IMR-90 (cell line): ENCODE measurements at regions not wholly inside any gene's neighbourhood (a gene's known extent, or its start where the extent isn't known, plus 50 kb on each side); places are given as distances from the start of the nearest gene placed in this dataset.

Experiments used
- ATAC-seq: fragments of 200-7000 bp; cut with Tn5 transposase; 2 replicates; pipeline ENCODE4 v1.9.1; 2020; ENCODE audit warnings: low read depth, mild to moderate bottlenecking, moderate library complexity
- BruUV-seq: library from RNA; stranded (reverse); fragments of 400-500 nt; replicated peaks from 2 replicates; lab custom pipeline; 2021; lab: Mats Ljungman, UMichigan
- CTCF ChIA-PET: fragments of 300-600 bp; formaldehyde crosslinking; extraction: SDS; loops from one replicate; lab custom pipeline; 2021; ENCODE audit warnings: antibody characterized with exemption; lab: Yijun Ruan, JAX
- POLR2A ChIA-PET: fragments of 300-600 bp; sonication (Branson Sonifier 250); formaldehyde crosslinking; loops from one replicate; lab custom pipeline; 2022; ENCODE audit warnings: antibody characterized with exemption; ENCODE audit not compliant: unreplicated experiment; lab: Charles Lee
- DNase-seq: peaks from one replicate; pipeline ENCODE4 v3.0.0; 2013
- H2AFZ ChIP-seq: replicated peaks from 2 replicates; pipeline ENCODE3; 2013; ENCODE audit warnings: low read length, mild to moderate bottlenecking; ENCODE audit not compliant: poor library complexity
- H2AK5ac ChIP-seq: 2 replicates; pipeline ENCODE4 v1.6.1; 2013; ENCODE audit warnings: low read depth, low read length, inconsistent platforms
- H2AK9ac ChIP-seq: replicated peaks from 2 replicates; pipeline ENCODE3; 2013; ENCODE audit warnings: mild to moderate bottlenecking, low read depth, low read length, moderate library complexity; ENCODE audit not compliant: poor library complexity
- H2BK120ac ChIP-seq: 2 replicates; pipeline ENCODE4 v1.6.1; 2013; ENCODE audit warnings: low read depth, low read length, inconsistent platforms
- H2BK15ac ChIP-seq: 3 replicates; pipeline ENCODE4 v1.6.1; 2013; ENCODE audit warnings: low read depth, low read length, inconsistent platforms
- H2BK20ac ChIP-seq: 2 replicates; pipeline ENCODE4 v1.6.1; 2013; ENCODE audit warnings: low read depth, mild to moderate bottlenecking, inconsistent platforms, low read length, moderate library complexity
- H2BK5ac ChIP-seq: 2 replicates; pipeline ENCODE4 v1.6.1; 2013; ENCODE audit warnings: mild to moderate bottlenecking, low read depth, low read length, inconsistent platforms; ENCODE audit not compliant: poor library complexity, severe bottlenecking
- H3K14ac ChIP-seq: replicated peaks from 2 replicates; pipeline ENCODE4 v1.6.1; 2013; ENCODE audit warnings: low read depth, low read length, inconsistent platforms
- H3K18ac ChIP-seq: 2 replicates; pipeline ENCODE4 v1.6.1; 2013; ENCODE audit warnings: low read depth, low read length, control low read depth
- H3K23ac ChIP-seq: 2 replicates; pipeline ENCODE4 v1.6.1; 2013; ENCODE audit warnings: low read depth, low read length, inconsistent platforms
- H3K27ac ChIP-seq: 2 replicates; pipeline ENCODE4 v1.5.1; 2013; ENCODE audit warnings: mild to moderate bottlenecking, control low read depth, low read length; ENCODE audit not compliant: insufficient read depth
- H3K27me3 ChIP-seq: 2 replicates; pipeline ENCODE4 v1.6.1; 2013; ENCODE audit warnings: low read length; ENCODE audit not compliant: control insufficient read depth, insufficient read depth
- H3K36me3 ChIP-seq: 2 replicates; pipeline ENCODE4 v1.6.1; 2013; ENCODE audit warnings: low read length, mixed read lengths; ENCODE audit not compliant: control insufficient read depth, insufficient read depth
- H3K4ac ChIP-seq: 2 replicates; pipeline ENCODE4 v1.6.1; 2013; ENCODE audit warnings: low read depth, low read length, inconsistent platforms
- H3K4me1 ChIP-seq: 2 replicates; pipeline ENCODE4 v1.6.1; 2013; ENCODE audit warnings: low read length, mixed read lengths; ENCODE audit not compliant: control insufficient read depth, insufficient read depth
- H3K4me2 ChIP-seq: 2 replicates; pipeline ENCODE4 v1.6.1; 2013; ENCODE audit warnings: low read depth, mild to moderate bottlenecking, control low read depth, low read length, moderate library complexity
- H3K4me3 ChIP-seq: 2 replicates; pipeline ENCODE4 v1.5.1; 2013; ENCODE audit warnings: low read depth, mild to moderate bottlenecking, control low read depth, low read length, moderate library complexity; ENCODE audit not compliant: insufficient read depth
- H3K56ac ChIP-seq: 2 replicates; pipeline ENCODE4 v1.6.1; 2013; ENCODE audit warnings: low read length, inconsistent platforms; ENCODE audit not compliant: insufficient read depth; ENCODE audit errors: extremely low read depth
- H3K79me1 ChIP-seq, 2 experiments: 2 replicates each; pipeline ENCODE4 v1.6.1; 2013; ENCODE audit warnings: low read length in 2 of 2, inconsistent platforms in 1 of 2, low read depth in 1 of 2
- H3K9ac ChIP-seq: 2 replicates; pipeline ENCODE4 v1.6.1; 2013; ENCODE audit warnings: low read depth, low read length, control low read depth
- H3K9me1 ChIP-seq: 2 replicates; pipeline ENCODE4 v1.6.1; 2013; ENCODE audit warnings: low read length, inconsistent platforms; ENCODE audit not compliant: insufficient read depth
- H3K9me3 ChIP-seq: 2 replicates; pipeline ENCODE4 v1.6.1; 2013; ENCODE audit warnings: low read length; ENCODE audit not compliant: control insufficient read depth, insufficient read depth
- H4K20me1 ChIP-seq: 2 replicates; pipeline ENCODE4 v1.6.1; 2013; ENCODE audit warnings: low read length, inconsistent platforms; ENCODE audit not compliant: insufficient read depth
- H4K5ac ChIP-seq: 2 replicates; pipeline ENCODE4 v1.6.1; 2013; ENCODE audit warnings: mild to moderate bottlenecking, low read depth, low read length, control low read depth
- H4K8ac ChIP-seq, 2 experiments: 2 replicates each; pipeline ENCODE4 v1.6.1; 2013; ENCODE audit warnings: low read depth in 2 of 2, low read length in 2 of 2, control low read depth in 1 of 2, inconsistent platforms in 1 of 2
- H4K91ac ChIP-seq: 2 replicates; pipeline ENCODE4 v1.6.1; 2013; ENCODE audit warnings: low read depth, low read length, inconsistent platforms; ENCODE audit not compliant: insufficient read depth
- CEBPB ChIP-seq: IDR thresholded peaks from 2 replicates; pipeline ENCODE4 v1.6.1; 2012; ENCODE audit warnings: low read depth, low read length, improper control_type of control experiment
- RFX5 ChIP-seq: IDR thresholded peaks from 2 replicates; pipeline ENCODE4 v1.8.0; 2012; ENCODE audit warnings: low read depth, mild to moderate bottlenecking, low read length, moderate library complexity
- WGBS, 2 experiments: methylation state at CpG; one replicate each; pipeline versions ENCODE4 v1.1.5 to v1.1.7; 2013; ENCODE audit warnings: missing lambda C conversion rate in 2 of 2; ENCODE audit not compliant: insufficient read length in 1 of 2; ENCODE audit errors: extremely low coverage in 2 of 2; 5-methylcytosine and 5-hydroxymethylcytosine counted together
- dilution Hi-C: fragments of 300-500 bp; cut with HindIII; formaldehyde crosslinking; loops from one replicate; pipeline ENCODE4 v1.14.3; 2018; ENCODE audit warnings: low sequenced_read_pairs; ENCODE audit not compliant: unreplicated experiment
- in situ Hi-C: fragments of 300-500 bp; cut with MboI; formaldehyde crosslinking; loops from 3 replicates; pipeline ENCODE4 v1.14.3; 2019; ENCODE audit warnings: low sequenced_read_pairs, inconsistent platforms, mixed read lengths
- intact Hi-C: fragments of 100-400 bp; cut with micrococcal nuclease; formaldehyde crosslinking; loops from 2 replicates; pipeline ENCODE4 v1.10.0; 2022

GRCh38 chr13:40113643-40114304, 458.3 kb downstream of the COG6 start:
- Histone ChIP-seq H3K23ac (no peak overlapping the region), H3K14ac (no peak overlapping the region), H4K20me1 (no peaks in the 10 kb centered on the region), H3K56ac (no peak overlapping the region), H3K9ac (no peak overlapping the region), H4K5ac (no peak overlapping the region), H3K9me3 (no peaks in the 10 kb centered on the region), H3K79me1 (no peaks in the 10 kb centered on the region), H3K18ac (no peak overlapping the region), H2AFZ (no peak overlapping the region), H3K4me2 (no peak overlapping the region), H3K4ac (no peak overlapping the region), H4K91ac (no peak overlapping the region), H2BK15ac (no peak overlapping the region), H2AK9ac (no peak overlapping the region), H3K4me1 (no peaks in the 10 kb centered on the region), H3K27me3 (no peaks in the 10 kb centered on the region), H2BK120ac (no peak overlapping the region), H4K8ac (no peak overlapping the region), H3K36me3 (no peaks in the 10 kb centered on the region), H2AK5ac (no peak overlapping the region), H2BK20ac (no peak overlapping the region), H2BK5ac (no peak overlapping the region), H3K4me3 (no peak overlapping the region), H3K9me1 (no peaks in the 10 kb centered on the region), H3K27ac (no peak overlapping the region)
- no peak for DNase-seq
- intact Hi-C loops: loop anchor here (1.0 kb wide), 1 partner anchor 16 kb away; no protein-coding TSS in a partner anchor
- dilution Hi-C loops: no loop called here
- in situ Hi-C loops: no loop called here
- TF ChIP-seq CEBPB (peak; percentile 51; the same call in 1 of the 2 replicates), RFX5 (no peak)
- WGBS, 2 experiments: 47% methylated on average over 5 of the region's 8 CpGs; no CpG with 5 or more reads in 1 of the 2 experiments
- no TSS peak for BruUV-seq
- ChIA-PET POLR2A (no interaction called here), CTCF (interaction anchor here (0.5 kb wide), 1 partner anchor 517 kb away, joined by 4 read pairs; no protein-coding TSS in a partner anchor)
- ATAC-seq: no peak
